H1 (cell line): ENCODE measurements at regions not wholly inside any gene's neighbourhood (a gene's known extent, or its start where the extent isn't known, plus 50 kb on each side); places are given as distances from the start of the nearest gene placed in this dataset.

Source experiments
- CTCF ChIA-PET: fragments of 300-600 bp; sonication (Branson Sonifier 250); formaldehyde crosslinking; loops from one replicate; lab custom pipeline; 2021; ENCODE audit not compliant: partially characterized antibody; lab: Charles Lee
- POLR2A ChIA-PET: fragments of 300-600 bp; sonication (Branson Sonifier 250); formaldehyde crosslinking; loops from one replicate; lab custom pipeline; 2021; ENCODE audit warnings: inconsistent platforms; ENCODE audit not compliant: partially characterized antibody; lab: Charles Lee
- DNase-seq, 2 experiments: peaks; one replicate each; pipeline versions ENCODE4 v3.0.0 to v3.0.0-alpha.2; 2010 to 2022; ENCODE audit warnings: low spot score in 2 of 2, low read depth in 1 of 2, mixed read lengths in 1 of 2
- FAIRE-seq: peaks from 2 replicates; lab custom pipeline; 2011; peaks lifted over from hg19 to GRCh38; lab: Jason Lieb, UNC
- H2AFZ ChIP-seq: 2 replicates; pipeline ENCODE4 v1.8.1; 2012; ENCODE audit warnings: low read length, inconsistent platforms
- H2AK5ac ChIP-seq: 2 replicates; pipeline ENCODE4 v1.6.1; 2013; ENCODE audit warnings: low read depth, low read length
- H2BK120ac ChIP-seq: replicated peaks from 2 replicates; pipeline ENCODE3; 2013; ENCODE audit warnings: low read depth, low read length, inconsistent platforms
- H2BK12ac ChIP-seq: 2 replicates; pipeline ENCODE4 v1.6.1; 2013; ENCODE audit warnings: low read depth, low read length
- H2BK15ac ChIP-seq: 2 replicates; pipeline ENCODE4 v1.6.1; 2013; ENCODE audit warnings: low read length
- H2BK20ac ChIP-seq: 2 replicates; pipeline ENCODE4 v1.6.1; 2013; ENCODE audit warnings: low read length
- H2BK5ac ChIP-seq: 2 replicates; pipeline ENCODE4 v1.6.1; 2013; ENCODE audit warnings: low read depth, low read length
- H3K14ac ChIP-seq: 2 replicates; pipeline ENCODE4 v1.6.1; 2013; ENCODE audit warnings: inconsistent platforms; ENCODE audit not compliant: insufficient read length
- H3K18ac ChIP-seq: 2 replicates; pipeline ENCODE4 v1.6.1; 2013; ENCODE audit warnings: low read length; ENCODE audit errors: extremely low read depth
- H3K23ac ChIP-seq: 2 replicates; pipeline ENCODE4 v1.6.1; 2013; ENCODE audit warnings: inconsistent platforms; ENCODE audit not compliant: insufficient read length
- H3K23me2 ChIP-seq: 2 replicates; pipeline ENCODE4 v1.6.1; 2013; ENCODE audit warnings: low read depth, low read length
- H3K27ac ChIP-seq: 2 replicates; pipeline ENCODE4 v1.6.1; 2011; ENCODE audit warnings: low read depth, low read length, inconsistent platforms
- H3K27me3 ChIP-seq, 4 experiments: replicated peaks in 1 of 4; 1 replicate in 1 of 4; 2 replicates in 3 of 4; pipeline versions ENCODE4 v1.6.1 to v1.8.1; 2011 to 2013; ENCODE audit warnings: low read length in 3 of 4, mild to moderate bottlenecking in 3 of 4, inconsistent platforms in 2 of 4, mixed read lengths in 2 of 4, moderate library complexity in 1 of 4; ENCODE audit not compliant: control insufficient read depth in 3 of 4, insufficient read depth in 3 of 4; ENCODE audit errors: extremely low read depth in 1 of 4
- H3K36me3 ChIP-seq, 4 experiments: 2 replicates each; pipeline versions ENCODE4 v1.6.1 to v1.8.1; 2011 to 2013; ENCODE audit warnings: mild to moderate bottlenecking in 4 of 4, low read length in 3 of 4, moderate library complexity in 2 of 4, control low read depth in 1 of 4, inconsistent platforms in 1 of 4; ENCODE audit not compliant: insufficient read depth in 4 of 4, control insufficient read depth in 2 of 4
- H3K4ac ChIP-seq: replicated peaks from 2 replicates; pipeline ENCODE3; 2013; ENCODE audit warnings: low read length, low read depth, mixed read lengths, inconsistent platforms; ENCODE audit not compliant: insufficient read length
- H3K4me1 ChIP-seq, 4 experiments: replicated peaks in 1 of 4; 1 replicate in 1 of 4; 2 replicates in 3 of 4; pipeline versions ENCODE4 v1.6.1 to v1.8.1; 2011 to 2013; ENCODE audit warnings: low read length in 3 of 4, inconsistent platforms in 2 of 4, mixed read lengths in 1 of 4; ENCODE audit not compliant: insufficient read depth in 4 of 4, control insufficient read depth in 3 of 4
- H3K4me2 ChIP-seq, 2 experiments: 2 replicates each; pipeline versions ENCODE4 v1.6.1 to v1.8.1; 2011 to 2013; ENCODE audit warnings: low read depth in 2 of 2, low read length in 2 of 2, control low read depth in 1 of 2, inconsistent platforms in 1 of 2, mild to moderate bottlenecking in 1 of 2; ENCODE audit not compliant: insufficient read depth in 1 of 2
- H3K4me3 ChIP-seq, 4 experiments: fragments of 200-600, 300-600 bp in 1 of 4; sonication (generic), shearing (Covaris generic), sonication (Bioruptor Twin) in 1 of 4; 2 replicates each; pipeline versions ENCODE4 v1.5.1 to v1.8.1; 2011 to 2016; ENCODE audit warnings: low read length in 4 of 4, low read depth in 3 of 4, control low read depth in 2 of 4, inconsistent platforms in 2 of 4, mild to moderate bottlenecking in 2 of 4, mixed read lengths in 1 of 4, moderate library complexity in 1 of 4; ENCODE audit not compliant: insufficient read depth in 2 of 4; ENCODE audit errors: extremely low read depth in 1 of 4
- H3K56ac ChIP-seq: replicated peaks from 2 replicates; pipeline ENCODE3; 2013; ENCODE audit warnings: low read depth, mild to moderate bottlenecking, mixed read lengths, low read length, inconsistent platforms; ENCODE audit not compliant: insufficient read length
- H3K79me1 ChIP-seq: 2 replicates; pipeline ENCODE4 v1.6.1; 2013; ENCODE audit warnings: low read depth, low read length, control low read depth
- H3K79me2 ChIP-seq, 2 experiments: 2 replicates each; pipeline versions ENCODE4 v1.6.1 to v1.8.1; 2012 to 2013; ENCODE audit warnings: low read length in 2 of 2, mild to moderate bottlenecking in 2 of 2, inconsistent platforms in 1 of 2; ENCODE audit not compliant: insufficient read depth in 2 of 2, control insufficient read depth in 1 of 2
- H3K9ac ChIP-seq, 4 experiments: replicated peaks in 1 of 4; 1 replicate in 1 of 4; 2 replicates in 3 of 4; pipeline versions ENCODE4 v1.6.1 to v1.8.1; 2011 to 2013; ENCODE audit warnings: low read depth in 3 of 4, low read length in 3 of 4, control low read depth in 2 of 4, mild to moderate bottlenecking in 2 of 4, moderate library complexity in 2 of 4, inconsistent platforms in 1 of 4; ENCODE audit errors: extremely low read depth in 1 of 4
- H3K9me3 ChIP-seq, 2 experiments: 2 replicates each; pipeline versions ENCODE4 v1.6.1 to v1.8.1; 2012 to 2013; ENCODE audit warnings: mild to moderate bottlenecking in 2 of 2, moderate library complexity in 2 of 2, control low read depth in 1 of 2, inconsistent platforms in 1 of 2, low read depth in 1 of 2, low read length in 1 of 2, mixed read lengths in 1 of 2; ENCODE audit not compliant: insufficient read depth in 2 of 2
- H4K20me1 ChIP-seq, 2 experiments: replicated peaks in 1 of 2; 2 replicates each; pipeline versions ENCODE3 to v1.8.1; 2011 to 2013; ENCODE audit warnings: inconsistent platforms in 2 of 2, low read length in 2 of 2, mild to moderate bottlenecking in 1 of 2; ENCODE audit not compliant: insufficient read depth in 2 of 2, control insufficient read depth in 1 of 2
- H4K5ac ChIP-seq: 2 replicates; pipeline ENCODE4 v1.6.1; 2013; ENCODE audit warnings: low read length, low read depth, mixed read lengths, inconsistent platforms; ENCODE audit not compliant: insufficient read length
- H4K8ac ChIP-seq: 2 replicates; pipeline ENCODE4 v1.8.0; 2013; ENCODE audit warnings: mild to moderate bottlenecking, moderate library complexity, low read length, inconsistent platforms; ENCODE audit not compliant: insufficient read depth; ENCODE audit errors: extremely low read depth
- H4K91ac ChIP-seq: replicated peaks from 2 replicates; pipeline ENCODE3; 2013; ENCODE audit warnings: low read length, mixed read lengths, inconsistent platforms; ENCODE audit not compliant: insufficient read length
- ASH2L ChIP-seq: fragments of 200-600, 300-600 bp; sonication (generic); IDR thresholded peaks from one replicate; pipeline ENCODE4 v1.7.1; 2017; ENCODE audit warnings: low read length
- CBX5 ChIP-seq: fragments of 300-800, 300-1000 bp; sonication (generic); IDR thresholded peaks from 2 replicates; pipeline ENCODE4 v1.7.1; 2016; ENCODE audit warnings: antibody characterized with exemption, low read length, low read depth
- RNF2 ChIP-seq: fragments of 200-900, 300-1000 bp; sonication (generic); IDR thresholded peaks from 2 replicates; pipeline ENCODE4 v1.7.1; 2016; ENCODE audit warnings: borderline replicate concordance, low read depth, mild to moderate bottlenecking, antibody characterized with exemption, low read length; ENCODE audit not compliant: poor library complexity, severe bottlenecking; ENCODE audit errors: missing control alignments
- SP1 ChIP-seq: IDR thresholded peaks from 2 replicates; pipeline ENCODE4 v1.6.1; 2011; ENCODE audit warnings: low read depth, low read length
- WGBS, 2 experiments: shearing (Covaris generic) in 1 of 2; methylation state at CpG; one replicate each; pipeline versions ENCODE4 v1.1.6 to v1.1.7; 2013 to 2015; ENCODE audit warnings: low lambda C conversion rate in 2 of 2, mixed read lengths in 2 of 2, inconsistent platforms in 1 of 2, low coverage in 1 of 2, missing lambda C conversion rate in 1 of 2; ENCODE audit not compliant: insufficient replicate concordance in 2 of 2, insufficient coverage in 1 of 2, insufficient read length in 1 of 2; ENCODE audit errors: extremely low coverage in 1 of 2, missing lambda C conversion rate in 1 of 2; 5-methylcytosine and 5-hydroxymethylcytosine counted together

- Histone ChIP-seq H4K8ac (no peak overlapping the region; the same call in 1 of the 2 replicates), H2BK5ac (no peak overlapping the region), H2BK120ac (no peak overlapping the region), H3K36me3 (no peaks in the 10 kb centered on the region), H3K27me3 (no peaks in the 10 kb centered on the region), H3K79me1 (peaks cover 2% of the 10 kb centered on the region; the same call in 1 of the 2 replicates), H3K23ac (no peak overlapping the region), H3K79me2 (no peaks in the 10 kb centered on the region), H3K4ac (no peak overlapping the region)
- no peak for TF ChIP-seq SP1
- TF ChIP-seq ASH2L: no peak
- TF ChIP-seq RNF2: no peak
- TF ChIP-seq CBX5: no peak
- TF ChIP-seq, all 59 proteins: peak for 0
- Histone ChIP-seq H2BK20ac (no peak overlapping the region), H2BK15ac (no peak overlapping the region), H3K9ac (no peak overlapping the region), H3K4me1 (peaks cover 0 to 2% (median 0%) of the 10 kb centered on the region in 4 experiments; a peak in 3 of 7 replicates), H3K56ac (no peak overlapping the region), H2AK5ac (no peak overlapping the region), H3K18ac (no peak overlapping the region), H3K14ac (no peak overlapping the region), H4K91ac (no peak overlapping the region), H4K5ac (no peak overlapping the region), H2AFZ (no peak overlapping the region), H3K27ac (no peak overlapping the region), H3K4me3 (no peak overlapping the region), H4K20me1 (peaks cover 0 to 2% of the 10 kb centered on the region in 2 experiments), H3K9me3 (no peaks in the 10 kb centered on the region), H3K4me2 (no peak overlapping the region), H2BK12ac (no peak overlapping the region), H3K23me2 (no peaks in the 10 kb centered on the region)
- 89% methylated on average over 21 of the region's 22 CpGs; no CpG with 5 or more reads in 1 of the 2 experiments for WGBS, 2 experiments
- FAIRE-seq (no peak), DNase-seq (no peak)
- ChIA-PET CTCF (interaction anchor here (1.2 to 1.6 kb wide), 5 partner anchors 8 to 206 kb away, joined by 3 to 8 read pairs (median 5); no protein-coding TSS in a partner anchor), POLR2A (no interaction called here)
Observed at GRCh38 chr3:13249664-13250390, 170.3 kb downstream of the NUP210 start.
